Stomach (tissue), 8 donors: ENCODE measurements at regions not wholly inside any gene's neighbourhood (a gene's known extent, or its start where the extent isn't known, plus 50 kb on each side); places are given as distances from the start of the nearest gene placed in this dataset.

Experiments
- DNase-seq, 2 donors: peaks; one replicate each; pipeline versions ENCODE4 v3.0.0 to v3.0.0-alpha.2; 2013 to 2019
- H3K27ac ChIP-seq, 5 donors: fragments of 200-600 bp in 4 of 5; sonication (generic) in 4 of 5; one replicate each; pipeline ENCODE4 v1.5.1; 2013 to 2019; ENCODE audit warnings: mild to moderate bottlenecking in 1 of 5, moderate library complexity in 1 of 5
- H3K27me3 ChIP-seq, 3 donors: fragments of 200-600 bp; sonication (generic); one replicate each; pipeline ENCODE4 v1.5.1; 2017 to 2019; ENCODE audit warnings: mixed run types in 1 of 3
- H3K36me3 ChIP-seq, 4 donors: fragments of 200-600 bp; sonication (generic); 1 replicate in 3 of 4; 2 replicates in 1 of 4; pipeline ENCODE4 v1.5.1; 2016 to 2019
- H3K4me1 ChIP-seq, 4 donors: fragments of 200-600 bp; sonication (generic); one replicate each; pipeline ENCODE4 v1.5.1; 2016 to 2019
- H3K4me3 ChIP-seq, 4 donors: fragments of 200-600 bp; sonication (generic) in 3 of 4; one replicate each; pipeline ENCODE4 v1.5.1; 2016 to 2019; ENCODE audit warnings: mild to moderate bottlenecking in 1 of 4
- H3K9me3 ChIP-seq, 4 donors: fragments of 200-600 bp; sonication (generic); one replicate each; pipeline ENCODE4 v1.5.1; 2016 to 2019
- EP300 ChIP-seq: sonication (generic); formaldehyde crosslinking; IDR thresholded peaks from one replicate; pipeline ENCODE4 v1.6.1; 2017; ENCODE audit warnings: antibody characterized with exemption
- POLR2A ChIP-seq, 4 donors: fragments of 450-650 bp; IDR thresholded peaks; one replicate each; pipeline ENCODE4 v1.6.1; 2016; ENCODE audit warnings: antibody characterized with exemption in 4 of 4, control low read depth in 2 of 4, mild to moderate bottlenecking in 1 of 4, moderate library complexity in 1 of 4
- POLR2AphosphoS5 ChIP-seq, 3 donors: sonication (generic); formaldehyde crosslinking; IDR thresholded peaks; one replicate each; pipeline ENCODE4 v1.6.1; 2016; ENCODE audit warnings: antibody characterized with exemption in 3 of 3
- WGBS, 5 donors: extraction: QIAGEN DNeasy Blood & Tissue Kit in 3 of 5; methylation state at CpG; one replicate each; pipeline versions ENCODE4 v1.1.5 to v1.1.7; 2013 to 2018; 5-methylcytosine and 5-hydroxymethylcytosine counted together
- intact Hi-C: fragments of 100-400 bp; cut with DNase I; formaldehyde crosslinking; loops from one replicate; pipeline ENCODE4 v1.15.1; 2023; ENCODE audit warnings: low total_unique reads
- TF ChIP-seq, protein P1 (sequence below), 7 experiments: fragments of 450-650 bp in 4 of 7; fragments of 200-600 bp in 3 of 7; sonication (generic) in 3 of 7; IDR thresholded peaks; one replicate each; pipeline ENCODE4 v1.5.1; 2016 to 2019; ENCODE audit warnings: antibody characterized with exemption in 7 of 7, control low read depth in 2 of 7, mild to moderate bottlenecking in 1 of 7
- donor health status: healthy with polysubstance abuse.
- donor health status: Bipolar disorder and iron deficiency.
- donor health status: healthy.

GRCh38 chr1:18580047-18580446 is 50.6 kb upstream of the PAX7 start:
- Histone ChIP-seq H3K9me3 (no peaks in the 10 kb centered on the region), H3K4me1 (no peaks in the 10 kb centered on the region), H3K27me3 (peaks cover 0 to 49% (median 16%) of the 10 kb centered on the region in 3 donors), H3K36me3 (no peaks in the 10 kb centered on the region), H3K27ac (no peak overlapping the region), H3K4me3 (no peak overlapping the region)
- WGBS, 5 donors, result 65 to 71% (median 70%) methylated on average over 7 of the region's 7 CpGs
- no peak for DNase-seq
- TF ChIP-seq EP300 (no peak), POLR2AphosphoS5 (IDR thresholded peaks at IDR 0.05) (no peak), POLR2A (IDR thresholded peaks at IDR 0.05) (no peak)
- TF ChIP-seq, protein P1, sequence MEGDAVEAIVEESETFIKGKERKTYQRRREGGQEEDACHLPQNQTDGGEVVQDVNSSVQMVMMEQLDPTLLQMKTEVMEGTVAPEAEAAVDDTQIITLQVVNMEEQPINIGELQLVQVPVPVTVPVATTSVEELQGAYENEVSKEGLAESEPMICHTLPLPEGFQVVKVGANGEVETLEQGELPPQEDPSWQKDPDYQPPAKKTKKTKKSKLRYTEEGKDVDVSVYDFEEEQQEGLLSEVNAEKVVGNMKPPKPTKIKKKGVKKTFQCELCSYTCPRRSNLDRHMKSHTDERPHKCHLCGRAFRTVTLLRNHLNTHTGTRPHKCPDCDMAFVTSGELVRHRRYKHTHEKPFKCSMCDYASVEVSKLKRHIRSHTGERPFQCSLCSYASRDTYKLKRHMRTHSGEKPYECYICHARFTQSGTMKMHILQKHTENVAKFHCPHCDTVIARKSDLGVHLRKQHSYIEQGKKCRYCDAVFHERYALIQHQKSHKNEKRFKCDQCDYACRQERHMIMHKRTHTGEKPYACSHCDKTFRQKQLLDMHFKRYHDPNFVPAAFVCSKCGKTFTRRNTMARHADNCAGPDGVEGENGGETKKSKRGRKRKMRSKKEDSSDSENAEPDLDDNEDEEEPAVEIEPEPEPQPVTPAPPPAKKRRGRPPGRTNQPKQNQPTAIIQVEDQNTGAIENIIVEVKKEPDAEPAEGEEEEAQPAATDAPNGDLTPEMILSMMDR (IDR thresholded peaks at IDR 0.05), result no peak
- intact Hi-C loops, result loop anchor here (10.0 kb wide), 1 partner anchor 285 kb away; no protein-coding TSS in a partner anchor

DNA sequence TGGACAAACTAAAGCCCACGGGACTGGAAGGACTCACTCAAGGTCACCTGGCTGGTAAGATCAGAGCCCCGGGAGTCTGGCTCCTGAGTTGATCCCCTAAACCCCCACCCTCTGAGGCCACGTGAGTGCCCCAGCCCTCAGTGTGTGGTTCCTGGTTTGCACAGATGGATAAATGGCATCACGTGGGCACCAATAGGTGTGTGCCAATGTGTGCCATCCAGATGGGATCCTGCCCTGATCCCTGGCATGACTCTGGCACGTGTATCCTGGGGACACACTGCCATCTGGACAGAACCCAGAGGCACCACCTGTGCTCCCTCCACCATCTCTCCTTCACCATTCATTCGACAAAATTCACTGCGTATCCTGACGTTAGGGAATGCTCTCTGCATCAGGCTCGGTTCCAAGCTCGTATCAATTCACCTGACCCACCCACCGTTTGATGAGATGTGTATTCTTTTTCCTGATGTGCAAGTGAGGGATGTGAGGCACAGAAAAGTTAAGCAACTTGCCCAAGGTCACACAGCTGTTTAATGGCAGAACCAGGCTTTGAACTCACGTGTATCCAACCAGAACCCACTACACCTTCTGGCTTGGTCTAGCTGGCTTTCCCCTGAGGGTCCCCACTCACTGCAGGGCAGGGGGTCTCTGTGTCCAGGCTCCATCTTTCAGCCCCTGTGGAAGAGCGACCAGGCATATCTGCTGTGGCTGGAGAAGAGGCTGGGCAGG is 49.8 kb upstream of the PAX7 start:
- H3K4me3 ChIP-seq, result no peak overlapping the region
- peaks cover 0 to 41% (median 16%) of the 10 kb centered on the region in 3 donors for H3K27me3 ChIP-seq
- H3K4me1 ChIP-seq, result no peaks in the 10 kb centered on the region
- no peaks in the 10 kb centered on the region for H3K36me3 ChIP-seq
- intact Hi-C loops, result loop anchor here (10.0 kb wide), 1 partner anchor 286 kb away; no protein-coding TSS in a partner anchor
- no peaks in the 10 kb centered on the region for H3K9me3 ChIP-seq
- no peak overlapping the region for H3K27ac ChIP-seq
- DNase-seq, result no peak
- 57 to 62% (median 59%) methylated on average over 12 to 13 of the region's 13 CpGs for WGBS, 5 donors
- TF ChIP-seq POLR2A (IDR thresholded peaks at IDR 0.05) (no peak), POLR2AphosphoS5 (IDR thresholded peaks at IDR 0.05) (no peak), EP300 (no peak)
- TF ChIP-seq, protein P1 (IDR thresholded peaks at IDR 0.05), result no peak
